B cell (primary cell): ENCODE measurements at regions not wholly inside any gene's neighbourhood (a gene's known extent, or its start where the extent isn't known, plus 50 kb on each side); places are given as distances from the start of the nearest gene placed in this dataset.
"Not testable (repeated sequence)": the region's sequence is repeated elsewhere in the genome, so short reads cannot be mapped to it uniquely, and the experiment has no call there.

Source experiments
- ATAC-seq: fragments of 200-7000 bp; cut with Tn5 transposase; one replicate; pipeline ENCODE4 v1.10.0; 2021; ENCODE audit warnings: low read depth, mild to moderate bottlenecking, moderate number of reproducible peaks, moderate library complexity
- CTCF ChIA-PET: fragments of 350-600 bp; sonication (Branson Sonifier 250); formaldehyde crosslinking; loops from one replicate; lab custom pipeline; 2021; ENCODE audit warnings: antibody characterized with exemption, inconsistent platforms; lab: Charles Lee
- POLR2A ChIA-PET: fragments of 350-600 bp; sonication (Branson Sonifier 250); formaldehyde crosslinking; loops from one replicate; lab custom pipeline; 2021; ENCODE audit warnings: antibody characterized with exemption; lab: Charles Lee
- DNase-seq: peaks from one replicate; pipeline ENCODE4 v3.0.0; 2013
- H2AFZ ChIP-seq: 2 replicates; pipeline ENCODE4 v1.6.1; 2012; ENCODE audit warnings: mild to moderate bottlenecking, low read depth, low read length; ENCODE audit not compliant: insufficient read depth, poor library complexity, severe bottlenecking
- H3K27ac ChIP-seq, 2 donors: 1 replicate in 1 of 2; 2 replicates in 1 of 2; pipeline ENCODE4 v1.5.1; 2012 to 2013; ENCODE audit warnings: low read length in 2 of 2, mild to moderate bottlenecking in 2 of 2, moderate library complexity in 1 of 2
- H3K27me3 ChIP-seq, 4 experiments: fragments of 200-600 bp in 1 of 4; sonication (generic) in 1 of 4; replicated peaks in 1 of 4; 1 replicate in 2 of 4; 2 replicates in 2 of 4; pipeline versions ENCODE4 v1.6.1 to v1.7.0; 2013 to 2016; ENCODE audit warnings: low read length in 3 of 4, mild to moderate bottlenecking in 2 of 4, mixed read lengths in 1 of 4, moderate library complexity in 1 of 4; ENCODE audit not compliant: insufficient read depth in 4 of 4, control insufficient read depth in 3 of 4; ENCODE audit errors: control extremely low read depth in 1 of 4
- H3K36me3 ChIP-seq, 2 experiments: replicated peaks in 1 of 2; 1 replicate in 1 of 2; 2 replicates in 1 of 2; pipeline versions ENCODE4 v1.6.1 to v1.7.1; 2013; ENCODE audit warnings: low read length in 1 of 2; ENCODE audit not compliant: insufficient read depth in 2 of 2, control insufficient read depth in 1 of 2; ENCODE audit errors: control extremely low read depth in 1 of 2, extremely low read depth in 1 of 2
- H3K4me1 ChIP-seq, 2 donors: fragments of 200-600 bp in 1 of 2; sonication (generic) in 1 of 2; 1 replicate in 1 of 2; 2 replicates in 1 of 2; pipeline versions ENCODE4 v1.5.1 to v1.6.1; 2013 to 2017; ENCODE audit warnings: low read length in 2 of 2; ENCODE audit not compliant: control insufficient read depth in 2 of 2, insufficient read depth in 2 of 2
- H3K4me2 ChIP-seq: replicated peaks from 2 replicates; pipeline ENCODE3; 2012; ENCODE audit warnings: mild to moderate bottlenecking, low read depth, low read length; ENCODE audit not compliant: poor library complexity, severe bottlenecking
- H3K4me3 ChIP-seq, 5 experiments: fragments of 200-600 bp in 1 of 5; sonication (generic) in 1 of 5; 1 replicate in 3 of 5; 2 replicates in 2 of 5; pipeline versions ENCODE4 v1.5.1 to v1.7.0; 2011 to 2016; ENCODE audit warnings: low read length in 4 of 5, mild to moderate bottlenecking in 4 of 5, low read depth in 2 of 5, control low read depth in 1 of 5, moderate library complexity in 1 of 5; ENCODE audit not compliant: insufficient read depth in 1 of 5; ENCODE audit errors: control extremely low read depth in 1 of 5, extremely low read depth in 1 of 5
- H3K79me2 ChIP-seq: fragments of 200-600 bp; sonication (generic); one replicate; pipeline ENCODE4 v1.6.0; 2016; ENCODE audit warnings: low read length; ENCODE audit not compliant: control insufficient read depth, insufficient read depth
- H3K9ac ChIP-seq: fragments of 200-600 bp; sonication (generic); 2 replicates; pipeline ENCODE4 v1.6.1; 2017; ENCODE audit warnings: mild to moderate bottlenecking, low read length, moderate library complexity
- H3K9me3 ChIP-seq, 3 donors: one replicate each; pipeline versions ENCODE4 v1.6.1 to v1.7.1; 2013; ENCODE audit warnings: low read length in 2 of 3; ENCODE audit not compliant: control insufficient read depth in 2 of 3, insufficient read depth in 1 of 3; ENCODE audit errors: control extremely low read depth in 1 of 3
- H4K20me1 ChIP-seq: 2 replicates; pipeline ENCODE4 v1.6.0; 2012; ENCODE audit warnings: mild to moderate bottlenecking, low read length; ENCODE audit not compliant: insufficient read depth, control insufficient read depth, poor library complexity, severe bottlenecking
- H3K27ac Mint-ChIP-seq: one replicate; pipeline ENCODE4 v1.8.0; 2021; ENCODE audit warnings: mixed read lengths
- H3K27me3 Mint-ChIP-seq: one replicate; pipeline ENCODE4 v1.8.0; 2021; ENCODE audit warnings: mixed read lengths
- H3K4me1 Mint-ChIP-seq: one replicate; pipeline ENCODE4 v1.8.0; 2021; ENCODE audit warnings: mixed read lengths
- H3K4me3 Mint-ChIP-seq: one replicate; pipeline ENCODE4 v1.8.0; 2021; ENCODE audit warnings: mixed read lengths
- H3K9me3 Mint-ChIP-seq: one replicate; pipeline ENCODE4 v1.8.0; 2022; ENCODE audit warnings: mixed read lengths; ENCODE audit not compliant: insufficient read depth
- CTCF ChIP-seq: fragments of 200-600 bp; IDR thresholded peaks from one replicate; pipeline ENCODE4 v1.8.0; 2022; ENCODE audit warnings: antibody characterized with exemption, mild to moderate bottlenecking
- EZH2 ChIP-seq: IDR thresholded peaks from 2 replicates; pipeline ENCODE4 v1.6.1; 2012; ENCODE audit warnings: borderline replicate concordance, low read depth, mild to moderate bottlenecking, moderate library complexity, low read length; ENCODE audit not compliant: insufficient read depth, poor library complexity, severe bottlenecking
- WGBS: methylation state at CpG from one replicate; pipeline ENCODE4 v1.1.5; 2013; ENCODE audit warnings: missing lambda C conversion rate; ENCODE audit not compliant: insufficient coverage; 5-methylcytosine and 5-hydroxymethylcytosine counted together
- intact Hi-C: fragments of 100-400 bp; cut with micrococcal nuclease; formaldehyde crosslinking; loops from one replicate; pipeline ENCODE4 v1.10.0; 2022

- intact Hi-C loops, result loop anchor here (1.0 kb wide), 2 partner anchors 489 to 648 kb away; no protein-coding TSS in a partner anchor
- ChIA-PET CTCF (interaction anchor here (0.6 to 6.4 kb wide), 23 partner anchors 8 to 1068 kb away, joined by 3 to 92 read pairs (median 4); partner anchors contain the start of genes BNIP2 and FOXB1), POLR2A (no interaction called here)
- Histone ChIP-seq H3K4me1 (no peaks in the 10 kb centered on the region), H4K20me1 (no peaks in the 10 kb centered on the region), H3K4me3 (no peak overlapping the region), H2AFZ (no peak overlapping the region), H3K4me2 (no peak overlapping the region), H3K9ac (no peak overlapping the region), H3K9me3 (no peaks in the 10 kb centered on the region), H3K27me3 (no peaks in the 10 kb centered on the region), H3K79me2 (no peaks in the 10 kb centered on the region), H3K27ac (no peak overlapping the region), H3K36me3 (no peaks in the 10 kb centered on the region)
- Mint-ChIP-seq H3K27ac (no peak overlapping the region), H3K4me1 (no peaks in the 10 kb centered on the region), H3K27me3 (peaks cover 28% of the 10 kb centered on the region), H3K9me3 (no peaks in the 10 kb centered on the region), H3K4me3 (no peak overlapping the region)
- TF ChIP-seq CTCF (peak; percentile 94), EZH2 (no peak)
- DNase-seq (peak; percentile 61), ATAC-seq (peak; percentile 60)
- no CpG with 5 or more reads among the region's 2 CpGs for WGBS
Observed at GRCh38 chr15:60179786-60180391, 175.8 kb downstream of the FOXB1 start.

- H3K9ac ChIP-seq, DNase-seq, H3K4me2 ChIP-seq, H3K9me3 ChIP-seq, H3K27ac ChIP-seq, H3K36me3 ChIP-seq, H3K4me3 Mint-ChIP-seq, H3K4me3 ChIP-seq, POLR2A ChIA-PET, H2AFZ ChIP-seq, H4K20me1 ChIP-seq, H3K4me1 Mint-ChIP-seq, H3K4me1 ChIP-seq, ATAC-seq, intact Hi-C loops, H3K27ac Mint-ChIP-seq, H3K9me3 Mint-ChIP-seq, H3K27me3 ChIP-seq, H3K79me2 ChIP-seq: not testable (repeated sequence)
- CTCF ChIA-PET, result interaction anchor here (0.7 to 6.4 kb wide), 2 partner anchors 22 to 491 kb away, joined by 3 to 92 read pairs; partner anchors contain the start of gene BNIP2
- 96% methylated on average over 11 of the region's 11 CpGs for WGBS
- peaks cover 29% of the 10 kb centered on the region for H3K27me3 Mint-ChIP-seq
Observed at GRCh38 chr15:60181957-60182356, 177.8 kb downstream of the FOXB1 start.
